CD14-positive monocyte (primary cell): ENCODE measurements at regions not wholly inside any gene's neighbourhood (a gene's known extent, or its start where the extent isn't known, plus 50 kb on each side); places are given as distances from the start of the nearest gene placed in this dataset.
A peak's percentile ranks its signal among the peaks of the same experiment; 100 is the strongest.

ENCODE experiments used
- DNase-seq, 3 donors: peaks; one replicate each; pipeline ENCODE4 v3.0.0-alpha.2; 2011 to 2022
- H2AFZ ChIP-seq: 2 replicates; pipeline ENCODE4 v1.6.0; 2012; ENCODE audit warnings: mild to moderate bottlenecking, low read depth, low read length, inconsistent platforms; ENCODE audit not compliant: insufficient read depth, poor library complexity, severe bottlenecking
- H3K27ac ChIP-seq, 2 donors: 1 replicate in 1 of 2; 2 replicates in 1 of 2; pipeline ENCODE4 v1.5.1; 2012 to 2013; ENCODE audit warnings: low read length in 2 of 2, control low read depth in 1 of 2, inconsistent platforms in 1 of 2, low read depth in 1 of 2, mild to moderate bottlenecking in 1 of 2
- H3K27me3 ChIP-seq, 2 donors: one replicate each; pipeline versions ENCODE4 v1.6.0 to v1.6.1; 2011 to 2013; ENCODE audit warnings: low read length in 2 of 2; ENCODE audit not compliant: control insufficient read depth in 2 of 2, insufficient read depth in 2 of 2
- H3K36me3 ChIP-seq, 2 donors: replicated peaks in 1 of 2; 1 replicate in 1 of 2; 2 replicates in 1 of 2; pipeline versions ENCODE4 v1.5.1 to v1.6.1; 2012 to 2013; ENCODE audit warnings: low read length in 2 of 2, control low read depth in 1 of 2, inconsistent platforms in 1 of 2, mild to moderate bottlenecking in 1 of 2; ENCODE audit not compliant: insufficient read depth in 2 of 2, control insufficient read depth in 1 of 2
- H3K4me1 ChIP-seq, 2 donors: 1 replicate in 1 of 2; 2 replicates in 1 of 2; pipeline versions ENCODE4 v1.5.1 to v1.6.1; 2012 to 2013; ENCODE audit warnings: low read length in 2 of 2, control low read depth in 1 of 2, inconsistent platforms in 1 of 2, mild to moderate bottlenecking in 1 of 2, moderate library complexity in 1 of 2; ENCODE audit not compliant: insufficient read depth in 2 of 2, control insufficient read depth in 1 of 2
- H3K4me2 ChIP-seq: replicated peaks from 2 replicates; pipeline ENCODE3; 2012; ENCODE audit warnings: low read length, moderate library complexity, mild to moderate bottlenecking; ENCODE audit not compliant: poor library complexity, severe bottlenecking; ENCODE audit errors: extremely low read depth
- H3K4me3 ChIP-seq, 3 experiments: fragments of 200-600 bp in 1 of 3; sonication (generic) in 1 of 3; replicated peaks in 1 of 3; 1 replicate in 2 of 3; 2 replicates in 1 of 3; pipeline ENCODE4 v1.5.1; 2011 to 2013; ENCODE audit warnings: low read length in 3 of 3, mild to moderate bottlenecking in 3 of 3, control low read depth in 2 of 3, low read depth in 2 of 3, inconsistent platforms in 1 of 3, moderate library complexity in 1 of 3
- H3K79me2 ChIP-seq: 2 replicates; pipeline ENCODE4 v1.6.0; 2012; ENCODE audit warnings: mild to moderate bottlenecking, control low read depth, inconsistent platforms, low read length, moderate library complexity; ENCODE audit not compliant: insufficient read depth
- H3K9ac ChIP-seq: 2 replicates; pipeline ENCODE4 v1.6.0; 2017; ENCODE audit warnings: low read length, mild to moderate bottlenecking; ENCODE audit not compliant: insufficient read depth, poor library complexity, severe bottlenecking
- H3K9me3 ChIP-seq, 2 donors: replicated peaks in 1 of 2; 1 replicate in 1 of 2; 2 replicates in 1 of 2; pipeline versions ENCODE4 v1.5.1 to v1.6.1; 2012 to 2013; ENCODE audit warnings: low read length in 2 of 2, control low read depth in 1 of 2; ENCODE audit not compliant: control insufficient read depth in 1 of 2, insufficient read depth in 1 of 2
- H4K20me1 ChIP-seq: 2 replicates; pipeline ENCODE4 v1.6.0; 2012; ENCODE audit warnings: mild to moderate bottlenecking, low read length, control low read depth, moderate library complexity; ENCODE audit not compliant: insufficient read depth
- H3K27ac Mint-ChIP-seq, 7 donors: one replicate each; pipeline ENCODE4 v1.8.0; 2020; ENCODE audit warnings: mild to moderate bottlenecking in 7 of 7, mixed read lengths in 7 of 7, moderate library complexity in 6 of 7, inconsistent platforms in 2 of 7
- H3K27me3 Mint-ChIP-seq, 3 donors: one replicate each; pipeline ENCODE4 v1.8.0; 2021 to 2022; ENCODE audit warnings: low read depth in 3 of 3, mild to moderate bottlenecking in 3 of 3, mixed read lengths in 3 of 3, moderate library complexity in 3 of 3, inconsistent platforms in 1 of 3
- H3K36me3 Mint-ChIP-seq, 2 donors: one replicate each; pipeline ENCODE4 v1.8.0; 2020; ENCODE audit warnings: mixed read lengths in 2 of 2, inconsistent platforms in 1 of 2, mild to moderate bottlenecking in 1 of 2
- H3K4me1 Mint-ChIP-seq: one replicate; pipeline ENCODE4 v1.8.0; 2020; ENCODE audit warnings: mild to moderate bottlenecking, mixed read lengths
- H3K4me3 Mint-ChIP-seq, 2 donors: one replicate each; pipeline ENCODE4 v1.8.0; 2020; ENCODE audit warnings: mild to moderate bottlenecking in 2 of 2, mixed read lengths in 2 of 2, moderate library complexity in 1 of 2
- H3K9me3 Mint-ChIP-seq, 7 donors: one replicate each; pipeline ENCODE4 v1.8.0; 2020 to 2022; ENCODE audit warnings: mixed read lengths in 7 of 7, mild to moderate bottlenecking in 6 of 7, moderate library complexity in 6 of 7, inconsistent platforms in 2 of 7
- CTCF ChIP-seq: fragments of 200-600 bp; IDR thresholded peaks from one replicate; pipeline ENCODE4 v1.8.0; 2022; ENCODE audit warnings: antibody characterized with exemption, mild to moderate bottlenecking
- WGBS: methylation state at CpG from one replicate; pipeline ENCODE4 v1.1.5; 2013; ENCODE audit warnings: missing lambda C conversion rate; ENCODE audit not compliant: insufficient coverage; 5-methylcytosine and 5-hydroxymethylcytosine counted together
- intact Hi-C, 2 donors: fragments of 100-400 bp; cut with micrococcal nuclease; formaldehyde crosslinking; loops; one replicate each; pipeline versions ENCODE4 v1.15.0 to v1.15.1; 2023

GRCh38 chr7:69184339-69184738 is 413.9 kb upstream of the AUTS2 start:
- peaks cover 0 to 2% (median 1%) of the 10 kb centered on the region in 3 donors for H3K27me3 Mint-ChIP-seq
- Histone ChIP-seq H3K9ac (peak overlapping the region; percentile 18), H3K4me2 (peak overlapping the region; percentile 53), H2AFZ (no peak overlapping the region), H4K20me1 (no peaks in the 10 kb centered on the region), H3K4me1 (peaks cover 24 to 25% of the 10 kb centered on the region in 2 donors), H3K79me2 (no peaks in the 10 kb centered on the region), H3K27ac (peak overlapping the region in 1 of 2 donors; percentile 63), H3K36me3 (no peaks in the 10 kb centered on the region), H3K9me3 (peaks cover 4 to 6% of the 10 kb centered on the region in 2 donors), H3K27me3 (no peaks in the 10 kb centered on the region), H3K4me3 (peak overlapping the region in 1 of 3 experiments; percentile 45)
- H3K36me3 Mint-ChIP-seq: no peaks in the 10 kb centered on the region
- intact Hi-C loops: no loop called here
- H3K4me1 Mint-ChIP-seq: peaks cover 29% of the 10 kb centered on the region
- H3K4me3 Mint-ChIP-seq: peak overlapping the region; percentile 53 to 76
- peak; percentile 9 to 34 (median 15) for DNase-seq
- peak overlapping the region; percentile 28 to 92 (median 88) for H3K27ac Mint-ChIP-seq
- WGBS: 0% methylated on average over 3 of the region's 5 CpGs
- peaks cover 1 to 18% (median 10%) of the 10 kb centered on the region in 7 donors for H3K9me3 Mint-ChIP-seq
- no peak for TF ChIP-seq CTCF

- WGBS: 98% methylated on average over 5 of the region's 5 CpGs
- peaks cover 0 to 2% (median 1%) of the 10 kb centered on the region in 3 donors for H3K27me3 Mint-ChIP-seq
- Histone ChIP-seq H4K20me1 (no peaks in the 10 kb centered on the region), H3K27me3 (no peaks in the 10 kb centered on the region), H3K9me3 (peaks cover 4 to 6% of the 10 kb centered on the region in 2 donors), H3K9ac (no peak overlapping the region), H3K27ac (no peak overlapping the region), H2AFZ (no peak overlapping the region), H3K4me1 (peaks cover 24 to 25% of the 10 kb centered on the region in 2 donors), H3K4me2 (no peak overlapping the region), H3K36me3 (no peaks in the 10 kb centered on the region), H3K79me2 (no peaks in the 10 kb centered on the region), H3K4me3 (no peak overlapping the region)
- H3K9me3 Mint-ChIP-seq: peaks cover 1 to 18% (median 11%) of the 10 kb centered on the region in 7 donors
- TF ChIP-seq CTCF: no peak
- intact Hi-C loops: no loop called here
- H3K4me3 Mint-ChIP-seq: peak overlapping the region in 1 of 2 donors; percentile 35
- DNase-seq: no peak
- H3K36me3 Mint-ChIP-seq: no peaks in the 10 kb centered on the region
- H3K27ac Mint-ChIP-seq: peak overlapping the region in 3 of 7 donors; percentile 16 to 62 (median 21)
- peaks cover 29% of the 10 kb centered on the region for H3K4me1 Mint-ChIP-seq
Measured at GRCh38 chr7:69185170-69185569, 413.1 kb upstream of the AUTS2 start.
